Omental fat pad (tissue), 3 donors: ENCODE measurements at regions not wholly inside any gene's neighbourhood (a gene's known extent, or its start where the extent isn't known, plus 50 kb on each side); places are given as distances from the start of the nearest gene placed in this dataset.
"Not testable (repeated sequence)": the region's sequence is repeated elsewhere in the genome, so short reads cannot be mapped to it uniquely, and the experiment has no call there.

Experiments used
- ATAC-seq: fragments of 150-250 bp; one replicate; pipeline ENCODE4 v1.9.1; 2016; ENCODE audit warnings: mild to moderate bottlenecking, moderate library complexity; ENCODE audit not compliant: low FRiP score
- DNase-seq: peaks from one replicate; pipeline ENCODE4 v3.0.0-alpha.2; 2019; ENCODE audit warnings: low spot score
- CTCF ChIP-seq, 3 donors: fragments of 450-650 bp; IDR thresholded peaks; one replicate each; pipeline ENCODE4 v1.5.1; 2016 to 2017; ENCODE audit warnings: antibody characterized with exemption in 3 of 3, mild to moderate bottlenecking in 3 of 3, moderate library complexity in 2 of 3

- no peak for DNase-seq
- TF ChIP-seq CTCF (IDR thresholded peaks at IDR 0.05) = no peak
- ATAC-seq = no peak
These were observed 636.1 kb downstream of the KIF4B start for GRCh38 chr5:155649666-155650065.

GRCh38 chr5:155655569-155655968, 642.0 kb downstream of the KIF4B start:
- DNase-seq (no peak), ATAC-seq (no peak)
- no peak for TF ChIP-seq CTCF (IDR thresholded peaks at IDR 0.05)

- ATAC-seq (no peak), DNase-seq (no peak)
- no peak for TF ChIP-seq CTCF (IDR thresholded peaks at IDR 0.05)
These were observed 648.3 kb downstream of the KIF4B start for GRCh38 chr5:155661859-155662258.

- no peak for ATAC-seq
- DNase-seq = no peak
- TF ChIP-seq CTCF (IDR thresholded peaks at IDR 0.05) = no peak
These were observed 651.8 kb downstream of the KIF4B start for GRCh38 chr5:155665361-155665760.

- not testable (repeated sequence) for DNase-seq, ATAC-seq
These were observed 655.0 kb upstream of the SGCD start for GRCh38 chr5:155672001-155672400.

- no peak for ATAC-seq
- no peak for TF ChIP-seq CTCF (IDR thresholded peaks at IDR 0.05)
- no peak for DNase-seq
These were observed 650.0 kb upstream of the SGCD start for GRCh38 chr5:155676967-155677366.

- no peak for DNase-seq
- TF ChIP-seq CTCF (IDR thresholded peaks at IDR 0.05) = no peak
- no peak for ATAC-seq
These were observed 648.6 kb upstream of the SGCD start for GRCh38 chr5:155678371-155678770.

- DNase-seq (no peak), ATAC-seq (no peak)
- TF ChIP-seq CTCF (IDR thresholded peaks at IDR 0.05) = no peak
These were observed 647.4 kb upstream of the SGCD start for GRCh38 chr5:155679530-155679929.
